GM12864 (cell line): ENCODE measurements at regions not wholly inside any gene's neighbourhood (a gene's known extent, or its start where the extent isn't known, plus 50 kb on each side); places are given as distances from the start of the nearest gene placed in this dataset.

ENCODE experiments used
- DNase-seq: peaks from one replicate; pipeline ENCODE4 v3.0.0-alpha.2; 2011; ENCODE audit warnings: low read depth
- H3K4me3 ChIP-seq: 2 replicates; pipeline ENCODE4 v1.5.1; 2011; ENCODE audit warnings: mild to moderate bottlenecking, low read depth, low read length, control low read depth
- CTCF ChIP-seq: IDR thresholded peaks from 2 replicates; pipeline ENCODE4 v1.5.1; 2011; ENCODE audit warnings: low read depth, mild to moderate bottlenecking, moderate library complexity, low read length, control low read depth, inconsistent platforms; ENCODE audit errors: missing control alignments

- TF ChIP-seq CTCF, result no peak
- no peak for DNase-seq
- no peak overlapping the region for H3K4me3 ChIP-seq
These were observed 90.0 kb downstream of the TRIB2 start for GRCh38 chr2:12806549-12807242.

DNA sequence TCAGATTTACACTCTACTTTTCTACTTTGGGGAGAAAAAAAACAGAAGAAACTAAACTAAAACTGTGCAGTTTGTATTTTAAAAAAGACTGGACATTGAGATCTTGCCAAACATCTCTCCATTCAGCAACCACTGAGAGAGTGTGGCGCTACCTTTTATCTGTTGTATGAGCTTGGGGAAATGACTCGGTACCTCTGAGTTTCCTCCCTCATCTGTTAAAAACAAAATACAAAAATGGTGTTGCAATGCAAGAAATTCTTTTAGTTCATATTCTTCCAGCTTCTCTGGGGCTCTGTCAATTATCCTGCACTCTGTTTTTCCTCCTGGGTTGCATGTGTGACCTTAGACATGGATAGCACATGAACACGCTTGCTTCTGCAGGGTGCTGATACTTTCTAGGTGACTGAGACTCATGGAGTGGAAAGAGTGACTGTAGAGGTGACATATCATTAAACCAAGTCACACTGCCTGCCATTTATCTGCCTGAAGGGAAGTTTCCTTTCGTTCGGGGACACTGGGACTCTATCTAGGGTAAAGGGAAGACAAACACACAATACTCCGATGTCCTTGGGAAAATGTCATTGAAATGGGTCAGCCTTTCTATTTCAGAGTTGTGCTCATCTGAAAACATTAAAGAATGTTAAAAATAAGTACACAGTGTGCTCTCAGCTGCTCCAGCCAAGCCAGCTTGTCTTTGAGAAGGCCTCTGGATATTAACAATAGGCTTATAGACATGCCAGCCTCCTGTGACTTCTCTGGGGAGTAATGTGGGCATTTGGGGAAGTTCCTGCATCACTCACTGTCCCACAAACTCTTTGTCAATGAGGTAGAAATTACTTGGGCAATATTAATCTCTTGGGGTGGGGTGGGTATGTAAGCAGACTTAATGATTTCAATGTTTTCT is 91.4 kb downstream of the TRIB2 start:
- TF ChIP-seq CTCF, result no peak
- no peak for DNase-seq
- H3K4me3 ChIP-seq, result no peak overlapping the region

- no peak for DNase-seq
- TF ChIP-seq CTCF, result no peak
- no peak overlapping the region for H3K4me3 ChIP-seq
These were observed 92.8 kb downstream of the TRIB2 start for GRCh38 chr2:12809526-12809925.

DNA sequence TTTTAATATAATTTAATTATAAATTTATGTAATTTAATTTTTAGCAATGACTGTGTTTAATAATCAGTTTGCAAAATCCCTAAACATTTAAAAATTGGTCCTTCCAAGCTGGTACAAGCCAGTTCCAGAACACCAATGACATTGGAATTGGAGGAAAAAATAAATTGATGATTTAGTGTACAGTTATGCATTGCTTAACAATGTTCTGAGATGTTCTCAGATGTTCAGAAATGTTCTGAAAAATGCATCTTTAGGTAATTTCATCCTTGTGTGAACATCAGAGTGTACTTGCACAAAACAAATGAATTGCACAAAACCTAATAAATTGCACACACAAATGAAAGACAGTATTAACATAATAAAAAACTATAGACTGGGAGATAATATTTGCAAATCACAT is 95.2 kb downstream of the TRIB2 start:
- no peak for TF ChIP-seq CTCF
- H3K4me3 ChIP-seq, result no peak overlapping the region
- DNase-seq, result no peak

- TF ChIP-seq CTCF, result no peak
- no peak for DNase-seq
- no peak overlapping the region for H3K4me3 ChIP-seq
These were observed 96.4 kb downstream of the TRIB2 start for GRCh38 chr2:12813166-12813565.

DNA sequence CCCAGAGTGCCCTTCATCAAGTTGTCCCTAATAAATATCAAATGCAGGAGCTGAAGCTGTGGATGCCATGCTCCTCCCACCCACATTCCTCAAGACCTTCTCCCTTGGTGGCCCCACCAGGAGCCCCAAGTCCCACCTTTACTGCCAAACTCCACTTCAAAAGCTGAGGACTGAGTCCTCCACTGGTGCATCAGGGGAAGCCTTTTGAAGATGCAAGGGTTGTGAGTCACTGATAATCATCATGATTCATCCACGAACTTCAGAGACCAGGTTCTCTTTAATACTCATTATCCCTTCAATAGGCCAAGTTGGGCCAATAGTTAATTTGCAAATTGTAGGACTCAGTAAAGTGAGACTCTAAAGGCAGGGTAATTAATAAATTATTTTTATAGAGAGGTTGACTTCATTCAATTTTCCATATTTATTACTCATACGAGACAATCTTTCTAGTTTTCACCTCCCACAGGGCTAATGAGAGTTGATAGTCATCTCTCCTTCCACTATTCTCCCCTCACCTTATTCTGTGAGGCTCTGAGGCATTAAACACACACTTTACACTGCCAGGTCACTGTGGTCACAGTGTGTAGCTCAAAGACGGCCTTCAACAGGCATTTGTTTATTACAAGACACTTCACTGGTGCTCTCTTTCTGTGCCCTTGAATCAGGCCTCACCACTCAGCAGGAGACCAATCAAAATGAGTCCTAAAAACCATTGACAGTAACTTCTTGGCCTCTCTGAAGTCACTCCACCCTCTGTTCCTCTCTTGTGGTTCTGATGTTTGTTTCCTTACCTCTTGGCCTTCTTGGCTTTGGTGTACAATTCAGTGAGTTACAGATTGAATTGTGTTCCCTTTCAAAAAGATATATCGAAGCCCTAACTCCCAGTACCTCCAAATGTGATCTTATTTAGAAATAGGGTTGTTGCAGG is 99.9 kb downstream of the TRIB2 start:
- no peak overlapping the region for H3K4me3 ChIP-seq
- DNase-seq, result no peak
- TF ChIP-seq CTCF, result no peak
